ENCODE measurements at regions not wholly inside any gene's neighbourhood (a gene's known extent, or its start where the extent isn't known, plus 50 kb on each side); places are given as distances from the start of the nearest gene placed in this dataset.

- no peak for TF ChIP-seq CTCF (IDR thresholded peaks at IDR 0.05)
- TF ChIP-seq POLR2AphosphoS5 (IDR thresholded peaks at IDR 0.05) = no peak
- no peak for TF ChIP-seq POLR2A (IDR thresholded peaks at IDR 0.05)
These were observed 55.7 kb upstream of the SMAD6 start for GRCh38 chr15:66646308-66646707.

All from upper lobe of left lung (tissue), 4 donors.